ENCODE measurements at regions not wholly inside any gene's neighbourhood (a gene's known extent, or its start where the extent isn't known, plus 50 kb on each side); places are given as distances from the start of the nearest gene placed in this dataset.

DNA sequence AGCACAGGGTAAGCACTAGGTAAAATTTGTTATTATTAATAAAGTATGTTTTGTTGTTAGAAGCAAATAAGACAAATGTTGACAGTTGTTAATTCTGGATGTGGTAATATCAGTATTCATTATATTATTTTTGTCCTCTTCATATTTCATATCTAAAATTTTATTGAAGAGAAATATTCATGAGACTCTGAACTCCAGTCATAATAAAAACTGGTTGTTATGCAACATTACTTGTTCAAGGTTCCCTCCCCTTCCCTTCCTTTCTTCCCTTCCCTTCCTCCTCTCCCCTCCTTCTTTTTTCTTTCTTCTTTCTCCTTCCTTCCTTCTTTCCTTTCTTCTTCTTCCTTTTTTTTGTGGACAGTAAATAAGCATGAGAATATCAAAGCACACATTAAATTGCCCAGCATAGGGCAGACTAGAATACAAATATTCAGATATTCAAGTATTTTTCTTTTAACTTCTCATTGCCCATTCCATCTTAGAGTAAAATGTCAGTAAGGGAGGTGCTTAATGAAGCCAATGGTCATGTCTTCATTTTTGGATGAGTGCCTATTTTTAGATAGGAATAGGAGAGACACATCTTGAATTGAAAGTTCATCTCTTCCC is 245.0 kb downstream of the INHBA start:
- H3K4me3 ChIP-seq (replicated peaks in 1 of 3; ENCODE audit: low read depth in 2 of 3, low read length in 3 of 3): no peak overlapping the region
- intact Hi-C loops (cut with micrococcal nuclease): no loop called here
- H3K4me1 ChIP-seq (ENCODE audit: control insufficient read depth in 1 of 2, insufficient read depth in 2 of 2, low read length in 2 of 2): peaks cover 19 to 20% of the 10 kb centered on the region in 2 donors
- peaks cover 0 to 6% (median 2%) of the 10 kb centered on the region in 7 donors for H3K9me3 Mint-ChIP-seq
- H3K4me2 ChIP-seq (replicated peaks; ENCODE audit: extremely low read depth, low read length, poor library complexity, severe bottlenecking): no peak overlapping the region
- peaks cover 23% of the 10 kb centered on the region for H3K4me1 Mint-ChIP-seq
- no peak overlapping the region for H3K9ac ChIP-seq (ENCODE audit: insufficient read depth, low read length, poor library complexity, severe bottlenecking)
- TF ChIP-seq, protein P1, sequence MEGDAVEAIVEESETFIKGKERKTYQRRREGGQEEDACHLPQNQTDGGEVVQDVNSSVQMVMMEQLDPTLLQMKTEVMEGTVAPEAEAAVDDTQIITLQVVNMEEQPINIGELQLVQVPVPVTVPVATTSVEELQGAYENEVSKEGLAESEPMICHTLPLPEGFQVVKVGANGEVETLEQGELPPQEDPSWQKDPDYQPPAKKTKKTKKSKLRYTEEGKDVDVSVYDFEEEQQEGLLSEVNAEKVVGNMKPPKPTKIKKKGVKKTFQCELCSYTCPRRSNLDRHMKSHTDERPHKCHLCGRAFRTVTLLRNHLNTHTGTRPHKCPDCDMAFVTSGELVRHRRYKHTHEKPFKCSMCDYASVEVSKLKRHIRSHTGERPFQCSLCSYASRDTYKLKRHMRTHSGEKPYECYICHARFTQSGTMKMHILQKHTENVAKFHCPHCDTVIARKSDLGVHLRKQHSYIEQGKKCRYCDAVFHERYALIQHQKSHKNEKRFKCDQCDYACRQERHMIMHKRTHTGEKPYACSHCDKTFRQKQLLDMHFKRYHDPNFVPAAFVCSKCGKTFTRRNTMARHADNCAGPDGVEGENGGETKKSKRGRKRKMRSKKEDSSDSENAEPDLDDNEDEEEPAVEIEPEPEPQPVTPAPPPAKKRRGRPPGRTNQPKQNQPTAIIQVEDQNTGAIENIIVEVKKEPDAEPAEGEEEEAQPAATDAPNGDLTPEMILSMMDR (IDR thresholded peaks at IDR 0.05): no peak
- H2AFZ ChIP-seq (ENCODE audit: insufficient read depth, low read depth, low read length, poor library complexity, severe bottlenecking): no peak overlapping the region
- no peaks in the 10 kb centered on the region for H3K79me2 ChIP-seq (ENCODE audit: insufficient read depth, low read length)
- no peak for DNase-seq
- no peaks in the 10 kb centered on the region for H4K20me1 ChIP-seq (ENCODE audit: insufficient read depth, low read length)
- no peak overlapping the region for H3K4me3 Mint-ChIP-seq
- H3K36me3 Mint-ChIP-seq: no peaks in the 10 kb centered on the region
- no peak overlapping the region for H3K27ac ChIP-seq (ENCODE audit: low read depth in 1 of 2, low read length in 2 of 2)
- peaks cover 0 to 2% (median 0%) of the 10 kb centered on the region in 3 donors for H3K27me3 Mint-ChIP-seq (ENCODE audit: low read depth in 3 of 3)
- no peaks in the 10 kb centered on the region for H3K36me3 ChIP-seq (replicated peaks in 1 of 2; ENCODE audit: control insufficient read depth in 1 of 2, insufficient read depth in 2 of 2, low read length in 2 of 2)
- H3K9me3 ChIP-seq (replicated peaks in 1 of 2; ENCODE audit: control insufficient read depth in 1 of 2, insufficient read depth in 1 of 2, low read length in 2 of 2): no peaks in the 10 kb centered on the region
- peak overlapping the region in 1 of 7 donors; percentile 3 for H3K27ac Mint-ChIP-seq
- no peaks in the 10 kb centered on the region for H3K27me3 ChIP-seq (ENCODE audit: control insufficient read depth in 2 of 2, insufficient read depth in 2 of 2, low read length in 2 of 2)

DNA sequence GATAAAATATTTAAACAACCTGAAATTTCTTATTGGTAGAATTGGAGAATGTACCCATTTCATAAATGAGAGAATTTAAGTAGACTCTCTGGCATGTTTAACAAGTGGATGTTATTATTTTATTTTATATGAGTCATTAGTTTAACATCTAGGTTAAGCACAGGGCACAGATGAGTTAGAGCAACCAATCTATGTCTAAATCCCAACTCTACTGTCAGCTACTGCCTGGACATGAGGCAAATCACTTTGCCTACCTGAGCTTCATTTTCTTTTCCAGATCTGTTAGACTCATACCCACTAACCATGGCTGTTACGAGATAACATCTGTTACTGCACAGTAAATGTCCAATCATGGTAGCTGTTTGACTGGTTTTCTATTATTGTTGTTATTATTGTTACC is 251.1 kb downstream of the INHBA start:
- TF ChIP-seq, protein P1 (IDR thresholded peaks at IDR 0.05): no peak
- Histone ChIP-seq H2AFZ (ENCODE audit: insufficient read depth, low read depth, low read length, poor library complexity, severe bottlenecking) (no peak overlapping the region), H3K27me3 (ENCODE audit: control insufficient read depth in 2 of 2, insufficient read depth in 2 of 2, low read length in 2 of 2) (no peaks in the 10 kb centered on the region), H4K20me1 (ENCODE audit: insufficient read depth, low read length) (no peaks in the 10 kb centered on the region), H3K79me2 (ENCODE audit: insufficient read depth, low read length) (no peaks in the 10 kb centered on the region), H3K4me2 (replicated peaks; ENCODE audit: extremely low read depth, low read length, poor library complexity, severe bottlenecking) (no peak overlapping the region), H3K4me1 (ENCODE audit: control insufficient read depth in 1 of 2, insufficient read depth in 2 of 2, low read length in 2 of 2) (no peaks in the 10 kb centered on the region), H3K9ac (ENCODE audit: insufficient read depth, low read length, poor library complexity, severe bottlenecking) (no peak overlapping the region), H3K9me3 (replicated peaks in 1 of 2; ENCODE audit: control insufficient read depth in 1 of 2, insufficient read depth in 1 of 2, low read length in 2 of 2) (no peaks in the 10 kb centered on the region), H3K36me3 (replicated peaks in 1 of 2; ENCODE audit: control insufficient read depth in 1 of 2, insufficient read depth in 2 of 2, low read length in 2 of 2) (no peaks in the 10 kb centered on the region), H3K4me3 (replicated peaks in 1 of 3; ENCODE audit: low read depth in 2 of 3, low read length in 3 of 3) (no peak overlapping the region), H3K27ac (ENCODE audit: low read depth in 1 of 2, low read length in 2 of 2) (no peak overlapping the region)
- no CpG with 5 or more reads among the region's 1 CpG for WGBS (ENCODE audit: insufficient coverage)
- Mint-ChIP-seq H3K27me3 (ENCODE audit: low read depth in 3 of 3) (peaks cover 0 to 2% (median 0%) of the 10 kb centered on the region in 3 donors), H3K4me1 (no peaks in the 10 kb centered on the region), H3K36me3 (no peaks in the 10 kb centered on the region), H3K4me3 (no peak overlapping the region), H3K27ac (no peak overlapping the region), H3K9me3 (peaks cover 0 to 3% (median 0%) of the 10 kb centered on the region in 7 donors)
- intact Hi-C loops (cut with micrococcal nuclease): no loop called here
- no peak for DNase-seq

All from CD14-positive monocyte (primary cell).